C4-2B (cell line): ENCODE measurements at regions not wholly inside any gene's neighbourhood (a gene's known extent, or its start where the extent isn't known, plus 50 kb on each side); places are given as distances from the start of the nearest gene placed in this dataset.

Source experiments
- H3K27ac ChIP-seq: fragments of 450-650 bp; 2 replicates; pipeline ENCODE4 v1.5.1; 2017
- ZFX ChIP-seq: fragments of 450-650 bp; IDR thresholded peaks from 2 replicates; pipeline ENCODE4 v1.6.1; 2017
- TF ChIP-seq, protein P1 (sequence below): fragments of 450-650 bp; conservative IDR thresholded peaks from 2 replicates; pipeline ENCODE4 v1.5.1; 2017; ENCODE audit warnings: mild to moderate bottlenecking

DNA sequence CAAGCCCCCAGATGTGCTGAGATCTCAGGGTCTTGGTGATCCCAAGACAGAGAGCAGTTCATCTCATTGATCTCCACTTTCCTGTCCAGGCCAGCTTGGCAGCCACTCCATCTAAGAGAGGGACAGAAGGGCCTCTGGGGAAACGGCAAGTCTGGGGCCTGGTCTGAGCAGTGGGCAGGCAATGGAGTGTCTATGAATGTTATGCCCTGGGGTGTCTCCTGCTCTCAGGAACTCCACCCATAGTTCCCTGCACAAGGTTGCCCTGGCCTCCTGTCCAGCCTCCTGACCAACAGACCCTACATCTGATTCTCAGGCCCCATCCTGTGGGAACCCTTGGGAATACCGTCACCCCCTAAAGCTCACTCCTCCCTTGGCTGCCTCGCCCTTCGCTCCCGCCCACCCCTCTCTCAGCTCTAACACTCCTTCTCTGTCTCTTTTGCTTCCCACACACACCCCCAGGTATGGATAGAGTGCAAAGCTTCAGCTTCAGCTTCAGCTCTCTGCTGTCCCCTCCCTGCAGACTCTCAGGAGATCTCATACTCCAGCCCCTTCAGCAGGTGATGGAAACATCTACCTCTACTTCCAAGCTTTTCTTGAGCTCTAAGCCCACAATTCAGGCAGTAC, 83.0 kb downstream of the HIF1AN start:
- TF ChIP-seq, protein P1, sequence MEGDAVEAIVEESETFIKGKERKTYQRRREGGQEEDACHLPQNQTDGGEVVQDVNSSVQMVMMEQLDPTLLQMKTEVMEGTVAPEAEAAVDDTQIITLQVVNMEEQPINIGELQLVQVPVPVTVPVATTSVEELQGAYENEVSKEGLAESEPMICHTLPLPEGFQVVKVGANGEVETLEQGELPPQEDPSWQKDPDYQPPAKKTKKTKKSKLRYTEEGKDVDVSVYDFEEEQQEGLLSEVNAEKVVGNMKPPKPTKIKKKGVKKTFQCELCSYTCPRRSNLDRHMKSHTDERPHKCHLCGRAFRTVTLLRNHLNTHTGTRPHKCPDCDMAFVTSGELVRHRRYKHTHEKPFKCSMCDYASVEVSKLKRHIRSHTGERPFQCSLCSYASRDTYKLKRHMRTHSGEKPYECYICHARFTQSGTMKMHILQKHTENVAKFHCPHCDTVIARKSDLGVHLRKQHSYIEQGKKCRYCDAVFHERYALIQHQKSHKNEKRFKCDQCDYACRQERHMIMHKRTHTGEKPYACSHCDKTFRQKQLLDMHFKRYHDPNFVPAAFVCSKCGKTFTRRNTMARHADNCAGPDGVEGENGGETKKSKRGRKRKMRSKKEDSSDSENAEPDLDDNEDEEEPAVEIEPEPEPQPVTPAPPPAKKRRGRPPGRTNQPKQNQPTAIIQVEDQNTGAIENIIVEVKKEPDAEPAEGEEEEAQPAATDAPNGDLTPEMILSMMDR: no peak
- no peak for TF ChIP-seq ZFX
- H3K27ac ChIP-seq: no peak overlapping the region

DNA sequence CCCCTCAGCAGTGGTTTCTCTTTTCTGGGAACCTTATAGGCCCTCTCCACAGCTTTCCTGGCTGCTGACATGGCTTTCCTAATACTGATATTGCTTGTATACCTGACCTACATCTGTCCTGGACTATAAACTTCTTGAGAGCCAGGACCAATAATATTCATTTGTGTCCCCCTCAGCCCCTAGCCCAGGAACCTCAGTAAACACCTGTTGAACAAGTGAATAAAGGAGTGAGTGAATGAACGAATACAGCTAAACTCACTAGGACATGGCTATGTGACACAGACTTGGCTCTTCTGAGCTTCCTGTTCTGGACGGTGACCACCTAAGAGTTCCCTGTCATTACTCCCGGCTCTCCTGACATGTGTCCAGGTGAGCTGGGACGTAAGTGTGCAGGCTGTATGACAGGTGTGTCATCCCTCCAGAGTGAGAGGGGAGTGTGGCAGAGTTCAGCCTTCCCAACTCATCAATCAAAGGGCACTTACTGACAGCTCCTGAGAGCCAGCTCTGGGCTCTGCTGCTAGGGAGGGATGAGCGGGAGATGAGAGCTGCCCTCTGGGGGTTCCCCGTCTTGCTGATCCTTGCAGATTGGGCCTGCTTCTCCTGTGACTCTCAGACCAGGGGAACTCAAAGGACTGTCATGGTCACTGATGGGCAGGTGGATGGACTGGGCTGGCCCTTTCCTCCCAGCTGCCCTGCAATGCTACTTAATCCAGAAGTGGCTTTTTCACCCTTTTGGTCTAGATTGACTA, 84.5 kb downstream of the HIF1AN start:
- TF ChIP-seq ZFX: no peak
- TF ChIP-seq, protein P1: no peak
- no peak overlapping the region for H3K27ac ChIP-seq

DNA sequence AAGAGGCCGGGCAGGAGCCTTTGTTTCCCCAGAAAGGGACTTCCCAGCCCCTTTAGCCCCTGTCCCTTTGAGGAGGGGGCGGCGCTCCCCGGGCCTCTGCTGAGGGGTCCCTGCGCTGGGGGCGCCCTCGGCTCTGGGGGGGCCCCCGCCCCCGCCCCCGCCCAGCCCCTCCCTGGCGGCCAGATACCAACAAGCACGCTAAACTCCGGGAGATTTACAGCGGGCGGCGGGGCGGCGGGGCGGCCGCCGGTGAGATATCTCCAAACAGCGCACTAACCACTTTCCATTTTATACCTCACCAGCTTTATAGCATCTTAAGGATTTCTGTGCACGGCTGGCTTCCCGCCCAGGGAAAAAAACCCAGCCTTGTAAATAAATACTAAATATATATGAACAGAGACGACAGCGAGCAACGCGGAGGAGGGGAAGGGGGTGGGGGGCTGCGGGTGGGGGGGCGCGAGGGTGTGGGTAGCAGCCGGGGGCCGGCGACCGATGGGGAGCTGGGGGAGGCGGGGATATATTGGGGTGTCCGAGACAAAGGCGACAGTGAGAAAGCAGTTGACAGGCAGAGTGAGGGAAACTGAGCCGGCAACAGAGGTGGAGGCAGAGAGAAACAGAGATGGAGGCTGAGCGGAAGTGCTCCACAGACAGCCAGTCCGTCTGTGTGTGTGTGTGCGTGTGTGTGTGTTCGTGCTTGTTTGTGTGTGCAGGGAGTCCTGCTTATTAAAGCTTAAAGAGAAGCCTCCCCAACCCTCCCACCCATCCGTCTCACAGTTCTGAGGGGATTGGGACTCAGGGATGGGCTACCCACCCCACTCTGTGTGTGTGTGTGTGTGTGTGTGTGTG, 85.8 kb downstream of the HIF1AN start:
- TF ChIP-seq, protein P1: no peak
- no peak for TF ChIP-seq ZFX
- no peak overlapping the region for H3K27ac ChIP-seq

DNA sequence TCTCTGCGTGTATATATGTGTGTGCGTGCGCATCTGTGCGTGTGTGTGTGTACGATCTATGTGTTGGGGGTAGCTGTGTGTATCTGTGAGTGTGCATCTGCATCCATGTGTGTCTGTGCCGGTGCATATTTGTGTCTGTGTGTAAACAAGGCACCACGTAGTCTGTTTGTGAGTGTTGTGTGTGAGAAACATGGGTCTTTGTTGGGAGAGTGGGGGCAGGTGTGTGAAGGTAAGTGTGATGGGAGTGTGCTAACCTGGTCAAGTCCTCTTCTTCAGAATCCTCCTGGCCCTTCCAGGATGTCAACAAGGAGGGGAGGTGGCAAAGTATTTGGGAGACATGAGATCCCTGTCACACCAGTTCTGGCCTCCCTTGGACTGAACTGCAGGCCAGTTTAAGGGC, 87.2 kb downstream of the HIF1AN start:
- TF ChIP-seq ZFX: no peak
- TF ChIP-seq, protein P1: no peak
- H3K27ac ChIP-seq: no peak overlapping the region

DNA sequence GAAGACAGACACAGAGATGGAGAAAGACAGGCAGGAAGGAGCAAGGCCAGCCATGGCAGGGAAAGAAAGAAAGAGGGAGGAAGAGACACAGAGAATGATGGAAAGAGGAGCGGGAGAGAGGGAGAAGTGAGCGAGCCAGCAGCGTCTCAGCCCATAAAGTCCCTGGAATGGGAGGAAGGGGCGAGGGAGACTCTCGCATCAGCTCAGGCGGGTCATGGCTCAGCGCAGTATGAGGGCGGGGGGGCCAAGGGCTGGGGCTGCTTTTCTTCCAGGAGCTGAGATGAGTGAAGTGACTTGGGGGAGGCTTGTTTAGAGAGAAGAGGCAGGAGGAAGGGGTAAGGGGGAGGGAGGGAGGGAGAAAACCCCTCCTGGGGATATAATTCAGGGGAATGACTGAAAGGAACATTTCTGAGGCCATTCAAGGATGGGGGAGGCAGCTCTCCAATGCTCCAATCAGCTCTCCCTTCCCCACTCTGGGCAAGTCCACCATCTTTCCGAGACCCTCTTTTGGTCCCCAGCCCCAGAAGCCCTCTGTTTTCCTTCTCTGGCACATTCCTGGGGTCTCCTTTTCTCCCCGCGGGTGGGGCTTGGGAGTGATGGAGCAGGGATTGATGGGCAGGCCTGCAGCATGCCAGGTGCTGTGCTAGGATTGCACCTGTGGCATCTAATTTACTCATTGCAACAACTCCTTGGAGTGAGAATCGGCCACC, 87.9 kb downstream of the HIF1AN start:
- no peak for TF ChIP-seq ZFX
- TF ChIP-seq, protein P1: no peak
- no peak overlapping the region for H3K27ac ChIP-seq

DNA sequence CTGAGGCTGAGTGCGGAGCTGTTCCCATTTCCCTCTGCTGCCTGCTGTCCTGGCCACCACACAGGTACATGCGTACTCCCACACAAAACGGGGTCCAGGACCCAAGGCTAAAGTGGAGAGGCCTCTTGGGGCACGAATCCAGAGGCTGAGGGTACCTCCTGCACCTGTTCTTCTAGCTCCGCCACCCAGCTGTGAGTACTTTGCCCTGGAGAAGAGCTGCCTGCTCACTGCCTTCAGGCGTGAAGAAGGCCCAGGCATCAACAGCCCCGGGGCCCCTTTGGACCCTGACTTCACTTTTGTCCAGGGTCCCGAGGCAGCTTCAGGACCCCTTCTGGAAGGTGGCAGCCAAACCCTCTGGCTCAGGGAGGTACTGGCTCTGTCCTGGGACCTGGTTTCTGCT, 88.6 kb downstream of the HIF1AN start:
- TF ChIP-seq, protein P1: no peak
- TF ChIP-seq ZFX: no peak
- H3K27ac ChIP-seq: no peak overlapping the region

DNA sequence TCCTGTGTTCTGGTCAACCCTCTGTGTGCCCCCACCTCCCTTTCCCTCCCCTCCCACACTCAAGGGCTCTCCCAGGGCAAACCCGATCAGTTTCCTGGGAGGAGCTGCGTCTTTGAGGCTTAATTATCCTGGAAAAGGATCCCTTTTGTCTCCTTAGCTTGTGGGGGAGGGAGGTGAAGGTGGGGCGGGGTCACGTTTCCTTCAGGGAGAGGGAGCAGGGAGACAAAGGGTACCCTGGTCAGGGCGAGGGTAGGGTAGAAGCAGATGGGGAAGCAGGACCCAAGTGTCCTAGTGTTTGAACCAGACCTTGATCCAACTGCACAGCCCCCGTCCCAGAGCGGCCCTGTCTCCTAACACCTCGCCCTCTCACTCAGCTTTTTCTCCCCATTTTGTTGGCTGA, 90.1 kb downstream of the HIF1AN start:
- H3K27ac ChIP-seq: no peak overlapping the region
- TF ChIP-seq, protein P1: no peak
- no peak for TF ChIP-seq ZFX
